HG02642 (cell line): ENCODE measurements at regions not wholly inside any gene's neighbourhood (a gene's known extent, or its start where the extent isn't known, plus 50 kb on each side); places are given as distances from the start of the nearest gene placed in this dataset.
"Not testable (repeated sequence)": the region's sequence is repeated elsewhere in the genome, so short reads cannot be mapped to it uniquely, and the experiment has no call there.

Source experiments
- ATAC-seq: cut with Tn5 transposase; IDR thresholded peaks from one replicate; pipeline ENCODE4 v1.9.1; 2021; ENCODE audit warnings: mild to moderate bottlenecking; ENCODE audit not compliant: unreplicated experiment, poor library complexity

DNA sequence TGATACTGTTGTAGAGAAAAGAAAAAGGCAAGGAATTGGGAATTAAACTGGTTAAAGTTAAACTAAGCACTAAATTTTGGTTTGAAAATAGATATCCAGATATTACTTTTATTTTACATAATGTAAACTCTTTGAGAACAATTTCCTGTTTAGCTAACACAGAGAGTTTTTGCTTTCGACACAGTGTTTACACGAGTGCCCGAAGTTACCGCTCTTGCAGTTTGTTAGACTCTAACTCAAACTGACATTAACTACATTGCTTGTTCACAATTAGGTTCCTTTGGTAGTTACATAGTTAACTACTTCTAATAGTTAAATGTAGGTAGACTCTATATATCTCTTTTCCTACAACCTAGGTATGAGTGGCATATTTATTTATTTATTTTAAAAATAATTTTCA is 117.1 kb upstream of the CHD1 start:
- no peak for ATAC-seq

- ATAC-seq, result not testable (repeated sequence)
Measured at GRCh38 chr5:99043257-99043656, 114.5 kb upstream of the CHD1 start.

- ATAC-seq, result no peak
Measured at GRCh38 chr5:99037668-99038067, 108.9 kb upstream of the CHD1 start.

DNA sequence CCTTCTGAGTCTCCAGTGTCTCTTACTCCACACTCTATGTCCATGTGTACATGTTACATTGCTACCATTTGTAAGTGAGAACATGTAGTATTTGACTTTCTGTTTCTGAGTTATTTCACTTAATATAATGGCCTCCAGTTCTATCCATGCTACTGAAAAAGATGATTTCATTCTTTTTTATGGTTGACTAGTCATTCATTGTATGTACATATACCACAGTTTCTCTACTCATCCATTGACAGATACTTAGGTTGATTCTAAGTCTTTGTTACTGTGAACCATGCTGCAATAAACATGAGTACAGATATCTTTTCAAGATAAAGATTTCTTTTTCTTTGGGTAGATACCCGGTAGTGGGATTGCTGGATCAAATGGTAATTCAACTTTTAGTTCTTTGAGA is 107.1 kb upstream of the CHD1 start:
- ATAC-seq, result no peak

DNA sequence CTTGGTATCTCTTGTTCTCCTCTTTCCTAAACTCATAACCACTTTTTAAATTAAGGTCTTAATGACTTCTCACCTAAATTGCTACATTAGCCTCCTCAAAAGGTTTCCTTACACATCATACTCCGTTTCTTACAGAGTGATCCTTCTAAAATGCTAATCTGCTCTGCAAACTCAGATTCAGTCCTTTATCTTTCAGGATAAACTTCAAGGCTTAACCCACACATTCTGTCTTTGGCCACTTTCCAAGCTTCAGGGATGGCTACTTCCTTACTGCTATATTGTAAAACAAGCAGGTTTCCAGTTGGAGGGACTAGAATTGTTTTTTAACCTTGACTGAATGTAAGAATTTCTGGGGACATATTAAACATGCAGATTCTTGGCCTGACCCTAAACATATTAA is 105.5 kb upstream of the CHD1 start:
- no peak for ATAC-seq

DNA sequence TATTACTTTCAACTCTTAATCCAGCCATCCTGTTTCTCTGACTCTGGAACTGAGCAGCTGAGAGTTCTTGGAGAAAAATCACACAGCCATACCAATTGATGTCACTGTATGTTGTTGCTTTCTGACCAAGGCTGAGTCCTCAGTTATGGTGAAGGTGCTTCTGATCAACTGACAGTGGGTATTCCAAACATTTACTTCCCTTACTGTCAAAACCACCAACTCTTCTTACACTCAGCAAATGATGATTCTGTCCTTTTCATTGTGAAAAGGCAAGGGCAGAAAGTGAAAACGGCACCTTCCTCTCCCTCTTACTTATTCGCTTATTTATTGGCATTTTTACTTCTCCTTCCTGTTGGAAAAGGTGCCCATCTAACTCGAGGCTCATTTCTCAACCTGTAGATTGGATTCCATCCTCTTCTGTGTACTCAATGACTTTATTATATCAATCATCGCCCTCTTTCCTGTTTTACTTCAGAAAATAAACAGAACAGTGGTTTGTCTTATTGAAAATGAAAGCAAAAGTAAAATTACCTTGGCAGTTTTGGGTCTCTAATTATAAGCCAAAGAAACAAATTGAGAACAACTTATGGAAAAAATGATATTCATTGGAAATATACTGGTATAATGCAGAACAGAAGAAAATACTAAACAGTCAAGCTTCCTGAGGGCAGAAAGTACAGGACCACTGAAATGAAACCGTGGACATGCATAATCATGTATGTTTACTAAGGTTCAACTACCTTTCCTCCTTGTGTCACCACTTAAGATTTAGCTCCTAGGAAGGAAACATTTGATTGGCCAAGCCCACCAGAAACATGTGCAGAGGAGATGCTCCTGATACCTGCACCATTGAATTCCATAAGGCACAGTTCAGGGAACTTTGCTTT is 104.5 kb upstream of the CHD1 start:
- ATAC-seq, result peak; percentile 23

- peak; percentile 41 for ATAC-seq
Measured at GRCh38 chr5:99032234-99033013, 103.6 kb upstream of the CHD1 start.

GRCh38 chr5:99030906-99031440 is 102.2 kb upstream of the CHD1 start:
- ATAC-seq, result no peak

GRCh38 chr5:99029172-99029571 is 100.4 kb upstream of the CHD1 start:
- ATAC-seq, result no peak

DNA sequence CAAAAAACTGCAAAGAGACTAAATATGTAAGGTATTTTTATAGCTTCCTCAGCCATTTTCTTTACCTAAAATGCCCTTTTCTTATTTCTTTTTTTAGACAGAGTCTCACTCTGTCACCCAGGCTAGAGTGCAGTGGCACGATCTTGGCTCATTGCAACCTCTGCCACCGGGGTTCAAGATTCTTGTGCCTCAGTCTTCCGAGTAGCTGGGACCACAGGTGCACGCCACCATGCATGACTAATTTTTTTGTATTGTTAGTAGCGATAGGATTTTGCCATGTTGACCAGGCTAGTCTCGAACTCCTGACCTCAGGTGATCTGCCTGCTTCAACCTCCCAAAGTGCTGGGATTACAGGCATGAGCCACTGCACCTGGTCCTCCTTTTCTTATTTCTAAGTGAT is 99.4 kb upstream of the CHD1 start:
- ATAC-seq, result not testable (repeated sequence)

GRCh38 chr5:99025298-99026045 is 96.7 kb upstream of the CHD1 start:
- no peak for ATAC-seq

DNA sequence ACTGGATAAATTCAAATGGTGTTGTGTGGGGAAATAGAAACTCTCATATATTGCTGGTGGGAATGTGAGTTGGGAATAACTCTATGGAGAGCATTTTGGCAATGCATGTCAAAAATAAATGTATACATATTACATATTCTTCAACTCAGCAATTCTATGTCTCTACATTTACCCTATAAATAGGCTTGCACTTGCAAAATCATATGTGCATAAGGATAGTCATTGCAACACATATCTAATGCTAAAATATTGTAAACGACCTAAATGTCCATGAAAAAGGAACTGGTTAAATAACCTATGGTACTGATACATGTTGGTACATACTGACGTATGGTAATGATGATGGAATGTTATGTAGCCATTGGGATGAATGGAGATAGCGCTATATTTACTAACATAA is 94.5 kb upstream of the CHD1 start:
- ATAC-seq, result no peak

- ATAC-seq, result no peak
Measured at GRCh38 chr5:99022250-99022649, 93.4 kb upstream of the CHD1 start.

- no peak for ATAC-seq
Measured at GRCh38 chr5:99020698-99021048, 91.9 kb upstream of the CHD1 start.

- peak; percentile 75 for ATAC-seq
Measured at GRCh38 chr5:99019812-99020697, 91.2 kb upstream of the CHD1 start.

- ATAC-seq, result no peak
Measured at GRCh38 chr5:99019254-99019653, 90.4 kb upstream of the CHD1 start.

- no peak for ATAC-seq
Measured at GRCh38 chr5:99010294-99010693, 81.5 kb upstream of the CHD1 start.

DNA sequence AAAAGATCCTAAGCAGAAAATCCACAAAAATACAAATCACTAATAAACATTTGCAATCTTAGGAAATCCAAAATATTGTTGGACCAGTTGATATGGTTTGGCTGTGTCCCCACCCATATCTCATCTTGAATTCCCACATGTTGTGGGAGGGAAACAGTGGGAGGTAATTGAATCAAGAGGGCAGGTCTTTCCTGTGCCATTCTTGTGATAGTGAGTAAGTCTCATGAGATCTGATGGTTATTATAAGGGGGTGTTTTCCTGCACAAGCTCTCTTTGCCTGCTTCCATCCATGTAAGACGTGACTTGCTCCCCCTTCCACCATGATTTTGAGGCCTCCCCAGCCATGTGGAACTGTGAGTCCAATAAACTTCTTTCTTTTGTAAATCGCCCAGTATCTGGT is 79.2 kb upstream of the CHD1 start:
- ATAC-seq, result not testable (repeated sequence)

GRCh38 chr5:99005506-99005905 is 76.7 kb upstream of the CHD1 start:
- ATAC-seq, result peak; percentile 17

DNA sequence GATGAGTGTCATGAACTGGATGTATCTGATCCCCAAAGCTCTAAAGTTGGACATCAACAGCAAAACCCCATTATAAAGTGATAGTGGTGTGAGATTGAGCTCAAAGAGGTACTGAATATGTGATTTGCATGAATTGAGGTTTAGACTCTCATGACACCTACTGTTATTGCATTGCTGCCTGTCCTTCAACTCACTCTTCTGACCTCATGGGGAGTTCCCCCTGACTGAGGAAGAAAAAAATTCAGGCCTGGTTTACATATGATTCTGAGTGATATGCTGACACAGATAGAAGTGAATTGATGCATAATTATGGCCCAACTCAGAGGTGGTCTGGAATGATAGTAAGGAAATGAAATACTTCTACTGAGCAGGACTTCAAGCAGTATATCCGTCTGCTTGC is 76.2 kb upstream of the CHD1 start:
- peak; percentile 99 for ATAC-seq
